Transverse colon (tissue), 4 donors: ENCODE measurements at regions not wholly inside any gene's neighbourhood (a gene's known extent, or its start where the extent isn't known, plus 50 kb on each side); places are given as distances from the start of the nearest gene placed in this dataset.

Source experiments
- CTCF ChIP-seq, 5 experiments: fragments of 200-600 bp in 3 of 5; fragments of 450-650 bp in 2 of 5; sonication (generic) in 3 of 5; IDR thresholded peaks; 1 replicate in 2 of 5; 2 replicates in 3 of 5; pipeline ENCODE4 v1.5.1; 2016 to 2017; ENCODE audit warnings: antibody characterized with exemption in 5 of 5, inconsistent platforms in 3 of 5, mild to moderate bottlenecking in 2 of 5, moderate library complexity in 1 of 5
- POLR2A ChIP-seq: fragments of 450-650 bp; IDR thresholded peaks from one replicate; pipeline ENCODE4 v1.6.1; 2016; ENCODE audit warnings: antibody characterized with exemption, mild to moderate bottlenecking, moderate library complexity
- POLR2AphosphoS5 ChIP-seq, 3 donors: sonication (generic); formaldehyde crosslinking; IDR thresholded peaks; one replicate each; pipeline ENCODE4 v1.6.1; 2016; ENCODE audit warnings: antibody characterized with exemption in 3 of 3

GRCh38 chr12:92471551-92471950 lies 231.2 kb upstream of the PLEKHG7 start:
- TF ChIP-seq CTCF (IDR thresholded peaks at IDR 0.05) (no peak), POLR2A (no peak), POLR2AphosphoS5 (IDR thresholded peaks at IDR 0.05) (no peak)
